C4-2B (cell line): ENCODE measurements at regions not wholly inside any gene's neighbourhood (a gene's known extent, or its start where the extent isn't known, plus 50 kb on each side); places are given as distances from the start of the nearest gene placed in this dataset.

Source experiments
- H3K27ac ChIP-seq: fragments of 450-650 bp; 2 replicates; pipeline ENCODE4 v1.5.1; 2017
- CTCF ChIP-seq: fragments of 450-650 bp; conservative IDR thresholded peaks from 2 replicates; pipeline ENCODE4 v1.5.1; 2017; ENCODE audit warnings: mild to moderate bottlenecking
- ZFX ChIP-seq: fragments of 450-650 bp; IDR thresholded peaks from 2 replicates; pipeline ENCODE4 v1.6.1; 2017

- TF ChIP-seq CTCF (no peak), ZFX (no peak)
These were observed 55.6 kb upstream of the TBC1D5 start for GRCh38 chr3:17798000-17798399.

GRCh38 chr3:17795711-17796110 lies 53.3 kb upstream of the TBC1D5 start:
- no peak for TF ChIP-seq CTCF
- TF ChIP-seq ZFX, result no peak

More at GRCh38 chr3:17798000-17798399, 55.6 kb upstream of the TBC1D5 start:
- no peak overlapping the region for H3K27ac ChIP-seq

GRCh38 chr3:17795280-17795679 lies 52.8 kb upstream of the TBC1D5 start:
- H3K27ac ChIP-seq, result no peak overlapping the region
- TF ChIP-seq ZFX (no peak), CTCF (no peak)

More at GRCh38 chr3:17795711-17796110, 53.3 kb upstream of the TBC1D5 start:
- H3K27ac ChIP-seq, result no peak overlapping the region

- no peak for TF ChIP-seq ZFX
- no peak for TF ChIP-seq CTCF
These were observed 51.2 kb upstream of the TBC1D5 start for GRCh38 chr3:17793542-17794195.

More at GRCh38 chr3:17793542-17794195, 51.2 kb upstream of the TBC1D5 start:
- no peak overlapping the region for H3K27ac ChIP-seq
